ENCODE measurements at regions not wholly inside any gene's neighbourhood (a gene's known extent, or its start where the extent isn't known, plus 50 kb on each side); places are given as distances from the start of the nearest gene placed in this dataset.
A peak's percentile ranks its signal among the peaks of the same experiment; 100 is the strongest.
"Not testable (repeated sequence)": the region's sequence is repeated elsewhere in the genome, so short reads cannot be mapped to it uniquely, and the experiment has no call there.

DNA sequence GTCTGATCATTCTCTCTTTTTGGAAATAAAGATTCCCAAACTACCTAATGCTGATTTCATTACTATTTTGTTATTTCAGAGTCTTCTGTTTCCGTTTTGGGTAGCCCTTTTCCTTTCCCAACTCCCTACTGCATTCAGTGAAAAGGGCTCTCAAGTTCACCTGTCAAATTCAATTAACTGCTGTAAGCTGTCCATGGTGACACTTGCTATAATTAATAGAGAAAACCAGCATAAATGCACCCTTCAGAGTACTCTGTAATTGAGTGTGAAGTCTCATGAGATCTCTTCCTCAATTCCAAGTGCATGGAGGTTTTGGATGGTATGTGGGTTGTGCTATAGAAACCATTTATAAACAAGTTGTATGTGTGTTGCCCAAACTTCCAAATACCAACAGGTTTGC, 187.2 kb downstream of the RPL10L start:
- no peak for ATAC-seq
- intact Hi-C loops (cut with DNase I, micrococcal nuclease): no loop called here
- DNase-seq: no peak

DNA sequence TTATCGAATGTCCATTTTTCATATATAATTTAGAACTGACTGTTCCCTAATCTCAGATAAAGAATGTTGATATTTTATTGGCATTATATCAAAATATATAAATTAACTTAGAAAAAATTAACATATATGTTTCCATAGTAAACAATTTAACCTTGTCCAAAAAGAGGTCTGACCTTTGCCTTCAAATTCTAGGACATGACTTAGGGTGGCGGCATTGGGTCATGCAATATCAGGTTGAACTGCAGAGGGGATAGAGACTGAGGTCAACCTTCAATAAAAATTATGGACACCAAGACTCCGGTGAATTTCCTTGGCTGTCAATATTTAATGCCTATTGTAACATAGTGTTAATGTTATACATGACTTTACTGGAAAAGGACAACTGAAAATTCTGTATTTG, 199.8 kb downstream of the RPL10L start:
- ATAC-seq (no peak), DNase-seq (no peak)
- intact Hi-C loops (cut with DNase I, micrococcal nuclease): no loop called here

DNA sequence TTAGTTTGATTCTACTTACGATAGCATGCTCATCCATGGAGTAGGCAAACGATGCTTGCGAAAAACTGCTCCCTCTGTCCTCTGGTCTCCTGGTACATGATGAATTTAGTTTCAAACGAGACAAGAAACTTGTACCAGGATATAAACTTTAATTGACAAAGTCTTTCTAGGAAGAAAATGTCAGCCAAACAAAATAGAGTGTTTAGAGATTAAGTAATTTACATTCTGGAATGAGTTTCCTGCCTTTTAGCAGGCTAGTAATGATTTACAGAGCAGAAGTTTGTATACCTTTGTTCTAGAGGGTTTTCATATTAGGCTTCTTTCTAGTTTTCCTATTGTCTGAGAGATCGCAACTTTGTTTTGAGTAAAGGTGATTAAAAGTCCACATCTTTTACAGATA, 206.9 kb downstream of the RPL10L start:
- DNase-seq: no peak
- intact Hi-C loops (cut with DNase I, micrococcal nuclease): no loop called here
- ATAC-seq: no peak

GRCh38 chr14:46433381-46433780, 218.2 kb downstream of the RPL10L start:
- intact Hi-C loops (cut with DNase I, micrococcal nuclease): no loop called here
- no peak for ATAC-seq

DNA sequence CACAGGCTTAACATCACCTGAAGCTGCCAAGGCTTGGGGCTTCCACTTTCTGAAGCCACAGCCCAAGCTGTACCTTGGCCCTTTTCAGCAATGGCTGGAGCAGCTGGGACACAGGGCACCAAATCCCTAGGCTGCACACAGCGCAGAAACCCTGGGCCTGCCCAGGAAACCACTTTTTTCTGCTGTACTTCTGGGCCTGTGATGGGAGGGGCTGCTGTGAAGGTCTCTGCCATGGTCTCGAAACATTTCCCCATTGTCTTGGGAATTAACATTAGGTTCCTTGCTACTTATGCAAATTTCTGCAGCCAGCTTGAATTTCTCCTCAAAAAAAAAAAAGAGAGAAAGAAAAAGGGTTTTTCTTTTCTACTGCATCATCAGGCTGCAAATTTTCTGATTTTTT, 219.1 kb downstream of the RPL10L start:
- DNase-seq (no peak), ATAC-seq (no peak)
- intact Hi-C loops (cut with DNase I, micrococcal nuclease): no loop called here

More at GRCh38 chr14:46433381-46433780, 218.2 kb downstream of the RPL10L start:
- no peak for DNase-seq

- intact Hi-C loops (cut with DNase I, micrococcal nuclease): no loop called here
- DNase-seq (no peak), ATAC-seq (no peak)
Observed at GRCh38 chr14:46417066-46417465, 234.5 kb downstream of the RPL10L start.

DNA sequence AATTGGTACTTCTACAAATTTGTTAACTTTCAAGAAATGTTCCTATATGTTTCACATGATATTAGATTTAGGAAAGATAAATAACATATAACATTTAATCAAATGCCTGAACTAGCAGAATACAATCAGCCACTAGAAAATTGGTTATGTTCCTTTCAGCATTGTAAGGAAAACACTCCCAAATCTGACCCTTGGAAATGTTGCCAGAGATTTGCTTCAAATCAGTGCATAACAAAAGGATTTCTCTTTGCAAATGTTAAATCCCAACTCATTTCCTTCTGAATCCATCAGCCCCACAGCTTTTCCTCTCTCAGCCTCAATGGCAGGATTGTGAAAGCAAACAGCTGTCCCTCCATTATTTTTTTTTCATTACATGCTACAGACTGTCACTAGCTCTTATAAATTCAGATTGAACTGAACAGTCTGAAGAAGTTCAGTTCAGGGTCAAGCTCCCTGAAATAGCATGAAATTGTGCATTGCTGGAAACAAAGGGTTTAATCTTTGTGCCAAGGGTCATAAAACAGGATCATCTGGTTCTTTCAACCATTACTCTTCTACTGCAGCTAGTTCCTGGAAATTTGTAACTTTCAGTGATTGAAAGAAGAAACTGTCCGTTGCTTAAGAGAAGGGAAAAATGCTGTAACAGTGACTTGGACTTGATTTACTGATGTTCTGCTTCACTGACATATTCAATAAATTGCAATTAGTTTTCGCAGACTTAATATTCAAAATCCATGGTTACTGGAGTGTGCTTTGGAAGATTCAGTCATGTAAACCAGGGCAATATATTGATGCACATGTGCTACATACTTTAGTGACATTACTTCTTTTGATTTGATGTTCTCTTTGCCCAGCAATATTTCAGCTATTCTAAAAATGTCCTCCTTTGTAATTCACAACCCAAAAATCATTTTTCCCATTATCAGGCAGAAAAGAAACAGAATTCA, 246.4 kb downstream of the RPL10L start:
- peak; percentile 55 for ATAC-seq
- DNase-seq: no peak
- intact Hi-C loops (cut with DNase I, micrococcal nuclease): no loop called here

DNA sequence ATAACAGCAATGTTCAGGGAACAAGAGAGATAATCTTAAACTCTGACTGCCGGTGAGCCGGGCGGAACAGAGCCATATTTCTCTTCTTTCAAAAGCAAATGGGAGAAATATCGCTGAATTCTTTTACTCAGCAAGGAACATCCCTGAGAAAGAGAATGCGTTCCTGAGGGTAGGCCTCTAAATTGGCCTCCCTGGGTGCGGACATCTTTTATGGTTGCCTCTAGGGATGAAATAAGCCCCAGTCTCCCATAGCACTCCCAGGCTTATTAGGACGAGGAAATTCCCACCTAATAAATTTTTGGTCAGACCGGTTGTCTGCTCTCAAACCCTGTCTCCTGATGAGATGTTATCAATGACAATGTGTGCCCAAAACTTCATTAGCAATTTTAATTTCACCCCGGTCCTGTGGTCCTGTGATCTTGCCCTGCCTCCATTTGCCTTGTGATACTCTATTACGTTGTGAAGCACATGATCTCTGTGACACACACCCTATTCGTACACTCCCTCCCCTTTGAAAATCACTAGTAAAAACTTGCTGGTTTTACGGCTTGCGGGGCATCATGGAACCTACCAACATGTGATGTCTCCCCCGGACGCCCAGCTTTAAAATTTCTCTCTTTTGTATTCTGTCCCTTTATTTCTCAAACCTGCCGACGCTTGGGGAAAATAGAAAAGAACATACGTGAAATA, 249.4 kb downstream of the RPL10L start:
- DNase-seq; ATAC-seq; intact Hi-C loops (cut with DNase I, micrococcal nuclease): not testable (repeated sequence)

DNA sequence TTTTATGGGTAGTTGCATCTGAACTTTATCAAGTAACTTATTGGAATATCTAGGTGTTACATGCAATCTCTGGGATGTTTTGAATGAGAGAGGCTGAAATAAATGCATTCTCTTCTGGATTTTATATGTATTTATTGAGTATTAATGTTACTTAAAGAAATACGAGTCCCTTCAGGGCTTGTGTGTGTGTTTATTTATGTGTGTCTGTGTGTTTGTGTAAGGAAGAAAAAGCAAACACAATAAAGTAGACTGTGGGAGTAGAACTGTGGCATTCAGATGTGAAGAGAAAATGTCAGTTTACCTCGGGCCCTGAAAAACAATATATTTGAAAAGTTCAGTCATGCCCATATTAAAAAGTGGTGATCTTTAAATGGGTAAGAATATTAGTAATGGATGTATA, 250.5 kb downstream of the RPL10L start:
- ATAC-seq (no peak), DNase-seq (no peak)
- intact Hi-C loops (cut with DNase I, micrococcal nuclease): no loop called here

GRCh38 chr14:46399049-46399448, 252.5 kb downstream of the RPL10L start:
- DNase-seq (peak; percentile 24 to 29), ATAC-seq (peak; percentile 70)
- intact Hi-C loops (cut with DNase I, micrococcal nuclease): no loop called here

GRCh38 chr14:46384611-46385010, 267.0 kb downstream of the RPL10L start:
- intact Hi-C loops (cut with DNase I, micrococcal nuclease): no loop called here
- DNase-seq (no peak), ATAC-seq (no peak)

DNA sequence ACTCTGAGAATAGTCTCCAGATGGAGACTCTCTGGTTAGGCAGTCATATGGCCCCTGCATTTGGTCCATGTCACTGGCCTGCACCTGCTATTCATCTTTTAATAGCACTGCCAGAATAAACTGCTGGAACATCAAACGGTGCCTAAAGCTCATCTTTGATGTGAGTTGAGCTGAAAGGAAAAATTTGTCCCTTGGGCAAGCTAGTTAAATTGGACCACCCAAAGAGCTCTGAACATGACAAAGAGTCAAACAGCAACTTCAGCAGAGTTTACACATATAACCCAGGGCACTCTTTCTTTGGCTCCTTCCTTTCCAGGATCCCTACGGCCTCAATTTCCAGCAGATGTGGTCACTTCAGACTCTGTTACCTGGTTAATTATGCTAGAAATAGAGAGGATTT, 269.9 kb downstream of the RPL10L start:
- intact Hi-C loops (cut with DNase I, micrococcal nuclease): no loop called here
- ATAC-seq (no peak), DNase-seq (no peak)

GRCh38 chr14:46378248-46378647, 273.3 kb downstream of the RPL10L start:
- intact Hi-C loops (cut with DNase I, micrococcal nuclease): no loop called here
- ATAC-seq (no peak), DNase-seq (no peak)

- DNase-seq (no peak), ATAC-seq (no peak)
- intact Hi-C loops (cut with DNase I, micrococcal nuclease): no loop called here
Observed at GRCh38 chr14:46377305-46377704, 274.3 kb downstream of the RPL10L start.

DNA sequence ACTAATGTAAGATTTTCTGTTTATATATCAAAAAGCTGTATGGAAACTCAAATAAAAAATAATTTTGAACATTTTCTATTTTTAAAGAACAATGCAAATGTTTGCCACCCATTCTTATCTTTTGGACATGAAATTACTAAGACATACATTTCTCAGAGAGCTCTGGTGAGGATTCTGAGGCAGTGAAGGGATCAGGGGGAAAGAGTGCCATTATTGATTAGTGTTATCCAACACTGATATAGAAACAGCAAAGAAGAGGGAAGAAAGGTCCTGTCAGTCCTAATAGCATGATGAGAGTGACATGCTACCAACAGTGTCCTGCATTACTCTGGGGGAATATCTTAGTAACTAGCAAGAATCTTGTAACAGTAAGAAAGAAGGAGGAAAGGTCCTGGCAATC, 282.2 kb downstream of the RPL10L start:
- DNase-seq (no peak), ATAC-seq (no peak)
- intact Hi-C loops (cut with DNase I, micrococcal nuclease): no loop called here

DNA sequence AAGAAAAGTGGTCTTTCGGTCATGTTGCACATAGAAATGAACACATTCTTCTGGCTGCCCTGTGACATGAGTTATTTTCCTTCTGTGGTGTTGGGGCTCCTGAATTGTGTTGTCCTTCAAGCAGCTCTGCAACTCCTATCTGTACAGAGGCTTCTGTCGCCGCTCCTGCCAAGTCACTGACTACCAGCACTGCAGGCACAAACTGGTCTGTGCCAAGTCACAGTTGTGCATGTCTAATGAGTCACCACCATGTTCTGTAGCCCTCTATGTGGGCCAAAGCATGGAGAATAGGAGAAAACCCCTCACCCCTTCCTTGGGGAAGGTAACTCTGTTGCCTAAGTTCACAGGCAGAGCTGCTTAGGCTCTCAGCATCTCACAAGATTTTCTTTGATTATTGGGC, 283.3 kb downstream of the RPL10L start:
- intact Hi-C loops (cut with DNase I, micrococcal nuclease): no loop called here
- ATAC-seq: no peak
- DNase-seq: no peak

GRCh38 chr14:46352844-46353243, 298.7 kb downstream of the RPL10L start:
- ATAC-seq: no peak
- intact Hi-C loops (cut with DNase I, micrococcal nuclease): no loop called here

GRCh38 chr14:46344327-46344937, 307.1 kb downstream of the RPL10L start:
- peak; percentile 65 for ATAC-seq
- DNase-seq: no peak

More at GRCh38 chr14:46352844-46353243, 298.7 kb downstream of the RPL10L start:
- no peak for DNase-seq

GRCh38 chr14:46325777-46326176, 325.8 kb downstream of the RPL10L start:
- intact Hi-C loops (cut with DNase I, micrococcal nuclease): no loop called here
- no peak for ATAC-seq
- no peak for DNase-seq

More at GRCh38 chr14:46344327-46344937, 307.1 kb downstream of the RPL10L start:
- intact Hi-C loops (cut with DNase I, micrococcal nuclease): no loop called here

- ATAC-seq (no peak), DNase-seq (no peak)
- intact Hi-C loops (cut with DNase I, micrococcal nuclease): no loop called here
Observed at GRCh38 chr14:46325157-46325556, 326.4 kb downstream of the RPL10L start.

Data from left colon (tissue), 2 donors.